ENCODE measurements at regions not wholly inside any gene's neighbourhood (a gene's known extent, or its start where the extent isn't known, plus 50 kb on each side); places are given as distances from the start of the nearest gene placed in this dataset.

GRCh38 chr3:174457758-174458157 lies 401.4 kb upstream of the NAALADL2 start:
- ATAC-seq, result no peak

GRCh38 chr3:174460831-174461230 lies 398.3 kb upstream of the NAALADL2 start:
- no peaks in the 10 kb centered on the region for H3K27me3 ChIP-seq (ENCODE audit: low read depth)
- H3K4me1 ChIP-seq, result no peaks in the 10 kb centered on the region
- no peaks in the 10 kb centered on the region for H3K9me3 ChIP-seq
- intact Hi-C loops (cut with DNase I), result no loop called here
- H3K4me3 ChIP-seq, result no peak overlapping the region
- no peak for TF ChIP-seq CTCF (IDR thresholded peaks at IDR 0.05)
- no peak overlapping the region for H3K27ac ChIP-seq
- no peak for ATAC-seq
- no peak for DNase-seq
- no peaks in the 10 kb centered on the region for H3K36me3 ChIP-seq

More at GRCh38 chr3:174457758-174458157, 401.4 kb upstream of the NAALADL2 start:
- H3K27me3 ChIP-seq (ENCODE audit: low read depth), result no peaks in the 10 kb centered on the region
- no peaks in the 10 kb centered on the region for H3K4me1 ChIP-seq
- TF ChIP-seq CTCF (IDR thresholded peaks at IDR 0.05), result no peak
- no peak overlapping the region for H3K4me3 ChIP-seq
- intact Hi-C loops (cut with DNase I), result no loop called here
- no peak for DNase-seq
- H3K36me3 ChIP-seq, result no peaks in the 10 kb centered on the region
- peaks cover 7% of the 10 kb centered on the region for H3K9me3 ChIP-seq
- H3K27ac ChIP-seq, result no peak overlapping the region

GRCh38 chr3:174462916-174463315 lies 396.2 kb upstream of the NAALADL2 start:
- H3K9me3 ChIP-seq, result no peaks in the 10 kb centered on the region
- ATAC-seq (no peak), DNase-seq (no peak)
- no peaks in the 10 kb centered on the region for H3K36me3 ChIP-seq
- intact Hi-C loops (cut with DNase I), result no loop called here
- no peak for TF ChIP-seq CTCF (IDR thresholded peaks at IDR 0.05)
- no peaks in the 10 kb centered on the region for H3K4me1 ChIP-seq
- no peak overlapping the region for H3K4me3 ChIP-seq
- no peak overlapping the region for H3K27ac ChIP-seq
- H3K27me3 ChIP-seq (ENCODE audit: low read depth), result no peaks in the 10 kb centered on the region

- Histone ChIP-seq H3K27ac (no peak overlapping the region), H3K4me3 (no peak overlapping the region), H3K27me3 (ENCODE audit: low read depth) (no peaks in the 10 kb centered on the region), H3K9me3 (no peaks in the 10 kb centered on the region), H3K4me1 (no peaks in the 10 kb centered on the region), H3K36me3 (no peaks in the 10 kb centered on the region)
- DNase-seq (no peak), ATAC-seq (no peak)
- intact Hi-C loops (cut with DNase I), result no loop called here
- no peak for TF ChIP-seq CTCF (IDR thresholded peaks at IDR 0.05)
These were observed 394.0 kb upstream of the NAALADL2 start for GRCh38 chr3:174465177-174465576.

- Histone ChIP-seq H3K9me3 (no peaks in the 10 kb centered on the region), H3K36me3 (no peaks in the 10 kb centered on the region), H3K27ac (no peak overlapping the region), H3K4me3 (no peak overlapping the region), H3K4me1 (no peaks in the 10 kb centered on the region), H3K27me3 (ENCODE audit: low read depth) (no peaks in the 10 kb centered on the region)
- ATAC-seq (no peak), DNase-seq (no peak)
- intact Hi-C loops (cut with DNase I), result no loop called here
- no peak for TF ChIP-seq CTCF (IDR thresholded peaks at IDR 0.05)
These were observed 392.6 kb upstream of the NAALADL2 start for GRCh38 chr3:174466471-174467054.

All from lower lobe of right lung (tissue), 2 donors.